Spleen (tissue), 11 donors: ENCODE measurements at regions not wholly inside any gene's neighbourhood (a gene's known extent, or its start where the extent isn't known, plus 50 kb on each side); places are given as distances from the start of the nearest gene placed in this dataset.

Source experiments
- DNase-seq: peaks from one replicate; pipeline ENCODE4 v3.0.0-alpha.2; 2020
- H3K27ac ChIP-seq, 8 donors: fragments of 200-600 bp; sonication (generic) in 7 of 8; 1 replicate in 4 of 8; 2 replicates in 4 of 8; pipeline versions ENCODE4 v1.5.0 to v1.8.0; 2016 to 2021; ENCODE audit warnings: inconsistent platforms in 4 of 8, mild to moderate bottlenecking in 4 of 8, moderate library complexity in 1 of 8
- H3K27me3 ChIP-seq, 7 donors: fragments of 200-600 bp; sonication (generic) in 6 of 7; replicated peaks in 1 of 7; 1 replicate in 4 of 7; 2 replicates in 3 of 7; pipeline versions ENCODE4 v1.5.0 to v1.8.0; 2016 to 2021; ENCODE audit warnings: inconsistent platforms in 3 of 7, mild to moderate bottlenecking in 1 of 7
- H3K36me3 ChIP-seq, 6 donors: fragments of 200-600 bp; sonication (generic) in 5 of 6; 1 replicate in 4 of 6; 2 replicates in 2 of 6; pipeline versions ENCODE4 v1.5.0 to v1.8.0; 2016 to 2021; ENCODE audit warnings: inconsistent platforms in 2 of 6
- H3K4me1 ChIP-seq, 6 donors: fragments of 200-600 bp; sonication (generic) in 5 of 6; 1 replicate in 3 of 6; 2 replicates in 3 of 6; pipeline versions ENCODE4 v1.5.0 to v1.8.0; 2016 to 2021; ENCODE audit warnings: inconsistent platforms in 3 of 6
- H3K4me3 ChIP-seq, 8 donors: fragments of 200-600 bp; sonication (generic) in 7 of 8; 1 replicate in 4 of 8; 2 replicates in 4 of 8; pipeline versions ENCODE4 v1.5.0 to v1.8.0; 2016 to 2021; ENCODE audit warnings: inconsistent platforms in 4 of 8, mild to moderate bottlenecking in 4 of 8, moderate library complexity in 2 of 8
- H3K9me3 ChIP-seq, 8 donors: fragments of 200-600 bp; sonication (generic) in 7 of 8; 1 replicate in 4 of 8; 2 replicates in 4 of 8; pipeline versions ENCODE4 v1.5.0 to v1.8.0; 2016 to 2021; ENCODE audit warnings: inconsistent platforms in 4 of 8
- POLR2A ChIP-seq, 3 donors: fragments of 450-650 bp; IDR thresholded peaks; one replicate each; pipeline ENCODE4 v1.5.1; 2017; ENCODE audit warnings: antibody characterized with exemption in 3 of 3, mild to moderate bottlenecking in 1 of 3
- POLR2AphosphoS5 ChIP-seq, 3 donors: sonication (generic); formaldehyde crosslinking; IDR thresholded peaks; one replicate each; pipeline ENCODE4 v1.5.1; 2017; ENCODE audit warnings: antibody characterized with exemption in 3 of 3
- WGBS, 5 donors: extraction: QIAGEN DNeasy Blood & Tissue Kit in 3 of 5; methylation state at CpG; one replicate each; pipeline versions ENCODE4 v1.1.5 to v1.1.7; 2013 to 2018; 5-methylcytosine and 5-hydroxymethylcytosine counted together
- intact Hi-C: fragments of 100-400 bp; cut with DNase I; formaldehyde crosslinking; loops from one replicate; pipeline ENCODE4 v1.15.0; 2023; ENCODE audit warnings: low total_unique reads
- TF ChIP-seq, protein P1 (sequence below), 11 experiments: fragments of 200-600 bp in 7 of 11; fragments of 450-650 bp in 4 of 11; sonication (generic) in 4 of 11; IDR thresholded peaks in 8 of 11; conservative IDR thresholded peaks in 3 of 11; 1 replicate in 7 of 11; 2 replicates in 4 of 11; pipeline versions ENCODE4 v1.4.0 to v1.8.0; 2016 to 2021; ENCODE audit warnings: antibody characterized with exemption in 11 of 11, inconsistent platforms in 4 of 11, mild to moderate bottlenecking in 1 of 11
- donor health status: healthy with polysubstance abuse.
- donor health status: DM: no; HTN: no; CAD: no; lungs with moderate emphysema.
- donor health status: DM: no; HTN: no; CAD: no.
- donor health status: Bipolar disorder and iron deficiency.
- donor health status: healthy.
- donor health status: DM: no; HTN: no; CAD: no.
- donor health status: DM: yes; HTN: yes; CAD: no.

DNA sequence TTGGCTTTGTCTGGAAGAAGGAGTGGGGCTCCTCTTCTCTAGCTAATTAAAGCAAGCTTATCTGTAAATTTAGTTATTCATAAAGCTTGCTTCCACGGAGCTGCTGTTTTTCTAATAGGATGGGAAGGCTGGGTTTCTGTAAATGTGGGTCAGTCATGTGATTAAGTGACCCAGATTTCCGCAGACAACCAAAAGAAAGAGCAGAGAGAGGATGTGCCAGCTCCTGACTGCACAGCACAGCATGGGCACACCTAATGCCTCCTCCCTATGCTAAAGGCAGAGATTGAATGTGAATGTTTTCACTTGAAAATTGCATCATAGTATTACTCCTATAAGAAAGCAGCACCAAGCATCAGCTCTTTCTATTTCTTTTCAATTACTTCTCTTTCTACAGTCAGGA is 160.2 kb downstream of the FAT3 start:
- Histone ChIP-seq H3K4me3 (no peak overlapping the region), H3K27me3 (no peaks in the 10 kb centered on the region), H3K36me3 (no peaks in the 10 kb centered on the region), H3K4me1 (peaks cover 0 to 7% (median 0%) of the 10 kb centered on the region in 6 donors), H3K27ac (no peak overlapping the region), H3K9me3 (no peaks in the 10 kb centered on the region)
- TF ChIP-seq POLR2AphosphoS5 (IDR thresholded peaks at IDR 0.05) (no peak), POLR2A (IDR thresholded peaks at IDR 0.05) (no peak)
- TF ChIP-seq, protein P1, sequence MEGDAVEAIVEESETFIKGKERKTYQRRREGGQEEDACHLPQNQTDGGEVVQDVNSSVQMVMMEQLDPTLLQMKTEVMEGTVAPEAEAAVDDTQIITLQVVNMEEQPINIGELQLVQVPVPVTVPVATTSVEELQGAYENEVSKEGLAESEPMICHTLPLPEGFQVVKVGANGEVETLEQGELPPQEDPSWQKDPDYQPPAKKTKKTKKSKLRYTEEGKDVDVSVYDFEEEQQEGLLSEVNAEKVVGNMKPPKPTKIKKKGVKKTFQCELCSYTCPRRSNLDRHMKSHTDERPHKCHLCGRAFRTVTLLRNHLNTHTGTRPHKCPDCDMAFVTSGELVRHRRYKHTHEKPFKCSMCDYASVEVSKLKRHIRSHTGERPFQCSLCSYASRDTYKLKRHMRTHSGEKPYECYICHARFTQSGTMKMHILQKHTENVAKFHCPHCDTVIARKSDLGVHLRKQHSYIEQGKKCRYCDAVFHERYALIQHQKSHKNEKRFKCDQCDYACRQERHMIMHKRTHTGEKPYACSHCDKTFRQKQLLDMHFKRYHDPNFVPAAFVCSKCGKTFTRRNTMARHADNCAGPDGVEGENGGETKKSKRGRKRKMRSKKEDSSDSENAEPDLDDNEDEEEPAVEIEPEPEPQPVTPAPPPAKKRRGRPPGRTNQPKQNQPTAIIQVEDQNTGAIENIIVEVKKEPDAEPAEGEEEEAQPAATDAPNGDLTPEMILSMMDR (IDR thresholded peaks at IDR 0.05 in 8 of 11, conservative IDR thresholded peaks at IDR 0.05 in 3 of 11) = no peak
- intact Hi-C loops = no loop called here
- DNase-seq = no peak
- 27 to 57% (median 46%) methylated on average over 2 of the region's 2 CpGs for WGBS, 5 donors

DNA sequence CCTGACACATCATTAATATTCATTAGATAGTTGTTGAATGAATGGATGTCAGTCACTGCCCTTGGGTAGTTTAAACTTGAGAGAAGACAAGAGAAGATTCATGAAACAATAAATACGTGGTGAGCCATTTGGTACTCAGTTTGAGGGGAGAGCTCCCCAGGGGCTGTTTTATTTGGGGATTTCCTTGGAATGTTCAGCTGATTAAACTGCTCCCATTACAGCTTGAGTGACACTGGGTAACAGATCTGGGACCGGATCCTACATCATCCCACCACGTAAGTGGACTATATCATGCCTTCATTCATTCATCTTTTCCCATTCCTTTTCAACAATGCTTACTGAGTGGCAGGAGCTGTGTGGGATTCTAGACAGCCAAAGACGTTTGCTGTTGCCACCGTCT is 162.0 kb downstream of the FAT3 start:
- Histone ChIP-seq H3K4me3 (no peak overlapping the region), H3K4me1 (peaks cover 0 to 7% (median 0%) of the 10 kb centered on the region in 6 donors), H3K27ac (no peak overlapping the region), H3K9me3 (no peaks in the 10 kb centered on the region), H3K36me3 (no peaks in the 10 kb centered on the region), H3K27me3 (no peaks in the 10 kb centered on the region)
- DNase-seq = no peak
- intact Hi-C loops = no loop called here
- TF ChIP-seq, protein P1 (IDR thresholded peaks at IDR 0.05 in 8 of 11, conservative IDR thresholded peaks at IDR 0.05 in 3 of 11) = no peak
- TF ChIP-seq POLR2AphosphoS5 (IDR thresholded peaks at IDR 0.05) = no peak
- TF ChIP-seq POLR2A (IDR thresholded peaks at IDR 0.05) = no peak
- 52 to 78% (median 71%) methylated on average over 5 of the region's 5 CpGs for WGBS, 5 donors

DNA sequence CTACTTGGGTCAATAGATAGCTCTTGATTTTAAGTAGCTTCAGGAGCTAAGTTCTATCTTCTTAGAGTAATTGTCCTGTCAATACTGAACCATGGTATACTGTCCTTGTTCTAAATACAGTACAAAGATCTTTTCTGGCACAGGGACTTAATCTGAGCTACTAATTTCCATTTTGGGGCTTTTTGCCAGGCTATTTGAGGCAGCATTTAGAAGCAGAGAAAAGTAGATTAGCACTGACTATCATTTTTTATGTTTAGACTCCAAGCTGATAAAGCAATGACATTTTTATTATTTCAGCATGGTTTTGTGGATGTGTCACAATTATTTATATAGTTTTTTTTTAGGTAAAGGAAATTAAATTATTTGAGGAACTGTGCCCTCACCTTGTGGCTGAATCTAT is 163.2 kb downstream of the FAT3 start:
- Histone ChIP-seq H3K4me1 (peaks cover 0 to 7% (median 0%) of the 10 kb centered on the region in 6 donors), H3K4me3 (no peak overlapping the region), H3K36me3 (no peaks in the 10 kb centered on the region), H3K27me3 (no peaks in the 10 kb centered on the region), H3K9me3 (no peaks in the 10 kb centered on the region), H3K27ac (no peak overlapping the region)
- DNase-seq = no peak
- intact Hi-C loops = no loop called here
- TF ChIP-seq POLR2AphosphoS5 (IDR thresholded peaks at IDR 0.05) (no peak), POLR2A (IDR thresholded peaks at IDR 0.05) (no peak)
- TF ChIP-seq, protein P1 (IDR thresholded peaks at IDR 0.05 in 8 of 11, conservative IDR thresholded peaks at IDR 0.05 in 3 of 11) = no peak

DNA sequence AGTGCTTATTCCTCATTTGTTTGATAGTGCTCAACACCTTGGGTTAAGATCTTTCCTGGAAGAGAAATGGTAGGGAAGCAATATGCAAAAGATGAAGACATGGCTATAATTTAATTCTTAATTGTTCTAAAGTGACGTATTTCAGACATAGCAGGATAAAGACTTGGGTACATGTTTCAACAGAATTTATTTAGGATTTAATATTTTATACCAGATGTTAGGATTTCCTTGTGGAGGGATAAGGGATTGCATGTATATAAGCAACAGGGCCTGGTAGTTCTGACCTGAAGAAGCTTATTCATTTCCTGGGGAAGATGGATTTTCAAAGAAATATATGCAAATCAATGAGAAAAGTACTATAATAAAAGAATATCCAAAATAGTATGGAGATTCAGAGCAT is 163.8 kb downstream of the FAT3 start:
- TF ChIP-seq, protein P1 (IDR thresholded peaks at IDR 0.05 in 8 of 11, conservative IDR thresholded peaks at IDR 0.05 in 3 of 11) = no peak
- TF ChIP-seq POLR2AphosphoS5 (IDR thresholded peaks at IDR 0.05) = no peak
- TF ChIP-seq POLR2A (IDR thresholded peaks at IDR 0.05) = no peak
- Histone ChIP-seq H3K9me3 (no peaks in the 10 kb centered on the region), H3K4me1 (peaks cover 0 to 7% (median 0%) of the 10 kb centered on the region in 6 donors), H3K36me3 (no peaks in the 10 kb centered on the region), H3K4me3 (no peak overlapping the region), H3K27me3 (no peaks in the 10 kb centered on the region), H3K27ac (no peak overlapping the region)
- intact Hi-C loops = no loop called here
- 85 to 98% (median 86%) methylated on average over 1 of the region's 1 CpG for WGBS, 5 donors
- DNase-seq = no peak
